SK-N-MC (cell line): ENCODE measurements at regions not wholly inside any gene's neighbourhood (a gene's known extent, or its start where the extent isn't known, plus 50 kb on each side); places are given as distances from the start of the nearest gene placed in this dataset.

Experiments used
- EZH2 ChIP-seq: fragments of 200-600 bp; sonication (generic); IDR thresholded peaks from one replicate; pipeline ENCODE4 v1.6.1; 2017; ENCODE audit warnings: antibody characterized with exemption
- FOXP2 ChIP-seq: optimal IDR thresholded peaks from 2 replicates; pipeline ENCODE3; 2011; ENCODE audit warnings: mild to moderate bottlenecking, moderate library complexity; ENCODE audit not compliant: insufficient read depth; ENCODE audit errors: extremely low read length, control extremely low read depth
- POLR2AphosphoS5 ChIP-seq: IDR thresholded peaks from 2 replicates; pipeline ENCODE4 v1.6.1; 2012; ENCODE audit warnings: mild to moderate bottlenecking, low read depth, low read length, borderline replicate concordance

GRCh38 chr5:100965291-100965690 lies 62.2 kb upstream of the ST8SIA4 start:
- TF ChIP-seq EZH2 (no peak), POLR2AphosphoS5 (no peak), FOXP2 (no peak)
